PC-9 (cell line): ENCODE measurements at regions not wholly inside any gene's neighbourhood (a gene's known extent, or its start where the extent isn't known, plus 50 kb on each side); places are given as distances from the start of the nearest gene placed in this dataset.

Experiments
- BruUV-seq: library from RNA; stranded (reverse); fragments of 400-500 nt; replicated peaks from 2 replicates; lab custom pipeline; 2021; lab: Mats Ljungman, UMichigan
- CTCF ChIA-PET: fragments of 300-600 bp; sonication (Branson Sonifier 250); formaldehyde crosslinking; loops from one replicate; lab custom pipeline; 2022; ENCODE audit warnings: antibody characterized with exemption; lab: Charles Lee
- POLR2A ChIA-PET: fragments of 300-600 bp; sonication (Branson Sonifier 250); formaldehyde crosslinking; loops from one replicate; lab custom pipeline; 2022; ENCODE audit warnings: antibody characterized with exemption; ENCODE audit not compliant: unreplicated experiment; lab: Charles Lee
- DNase-seq, 2 experiments: peaks; one replicate each; pipeline versions ENCODE4 v3.0.0 to v3.0.0-alpha.2; 2015 to 2022; ENCODE audit warnings: mixed read lengths in 1 of 2
- H2AFZ ChIP-seq: fragments of 200-600 bp; sonication (generic); 2 replicates; pipeline ENCODE4 v1.8.1; 2017; ENCODE audit warnings: antibody characterized with exemption
- H3F3A ChIP-seq: fragments of 200-600 bp; sonication (generic); 2 replicates; pipeline ENCODE4 v1.8.1; 2017; ENCODE audit warnings: antibody characterized with exemption, mild to moderate bottlenecking, low read depth; ENCODE audit not compliant: insufficient read depth
- H3K27ac ChIP-seq: fragments of 200-600 bp; sonication (generic); 2 replicates; pipeline ENCODE4 v1.6.1; 2016; ENCODE audit warnings: mixed run types
- H3K27me3 ChIP-seq: fragments of 200-600 bp; sonication (generic); 2 replicates; pipeline ENCODE4 v1.6.1; 2016; ENCODE audit warnings: low read depth, mixed run types; ENCODE audit not compliant: insufficient read depth
- H3K36me3 ChIP-seq: fragments of 200-600 bp; sonication (generic); 2 replicates; pipeline ENCODE4 v1.6.1; 2016; ENCODE audit warnings: low read depth, mixed run types
- H3K4me1 ChIP-seq: fragments of 200-600 bp; sonication (generic); replicated peaks from 2 replicates; pipeline ENCODE4 v1.6.1; 2016; ENCODE audit warnings: mixed run types; ENCODE audit not compliant: insufficient read depth
- H3K4me2 ChIP-seq: fragments of 200-600 bp; sonication (generic); 2 replicates; pipeline ENCODE4 v1.6.1; 2017; ENCODE audit warnings: mixed run types
- H3K4me3 ChIP-seq: fragments of 200-600 bp; sonication (generic); 2 replicates; pipeline ENCODE4 v1.6.1; 2016; ENCODE audit warnings: mixed run types
- H3K79me2 ChIP-seq: fragments of 200-600 bp; sonication (generic); 2 replicates; pipeline ENCODE4 v1.6.1; 2017; ENCODE audit warnings: low read depth, mixed run types
- H3K9me2 ChIP-seq: fragments of 200-600 bp; sonication (generic); 2 replicates; pipeline ENCODE4 v1.8.1; 2017; ENCODE audit warnings: mild to moderate bottlenecking; ENCODE audit not compliant: insufficient read depth
- H3K9me3 ChIP-seq: fragments of 200-600 bp; sonication (generic); 2 replicates; pipeline ENCODE4 v1.8.1; 2016; ENCODE audit warnings: low read depth; ENCODE audit not compliant: insufficient read depth
- H4K20me1 ChIP-seq: fragments of 200-600 bp; sonication (generic); 2 replicates; pipeline ENCODE4 v1.8.1; 2017; ENCODE audit not compliant: insufficient read depth
- CTCF ChIP-seq: fragments of 200-600 bp; sonication (generic); conservative IDR thresholded peaks from 2 replicates; pipeline ENCODE4 v1.6.1; 2017; ENCODE audit warnings: mixed run types, antibody characterized with exemption, mild to moderate bottlenecking, moderate library complexity
- EZH2 ChIP-seq: fragments of 200-600 bp; sonication (generic); IDR thresholded peaks from 2 replicates; pipeline ENCODE4 v1.8.0; 2017; ENCODE audit warnings: antibody characterized with exemption, low read depth
- intact Hi-C: fragments of 100-400 bp; cut with micrococcal nuclease; formaldehyde crosslinking; loops from one replicate; pipeline ENCODE4 v1.10.0; 2022; ENCODE audit not compliant: unreplicated experiment

GRCh38 chr15:37581866-37582532 is 352.4 kb upstream of the TMCO5A start:
- no peaks in the 10 kb centered on the region for H4K20me1 ChIP-seq
- BruUV-seq = no TSS peak
- no peak for TF ChIP-seq EZH2
- no peak for TF ChIP-seq CTCF
- H3K4me2 ChIP-seq = no peak overlapping the region
- H2AFZ ChIP-seq = no peak overlapping the region
- ChIA-PET POLR2A (no interaction called here), CTCF (no interaction called here)
- no peaks in the 10 kb centered on the region for H3F3A ChIP-seq
- H3K27me3 ChIP-seq = no peaks in the 10 kb centered on the region
- H3K9me2 ChIP-seq = no peaks in the 10 kb centered on the region
- no peak overlapping the region for H3K27ac ChIP-seq
- no peaks in the 10 kb centered on the region for H3K9me3 ChIP-seq
- no peaks in the 10 kb centered on the region for H3K79me2 ChIP-seq
- no peak overlapping the region for H3K4me3 ChIP-seq
- DNase-seq = no peak
- intact Hi-C loops = no loop called here
- H3K4me1 ChIP-seq = no peaks in the 10 kb centered on the region
- H3K36me3 ChIP-seq = no peaks in the 10 kb centered on the region

GRCh38 chr15:37582852-37583251 is 351.6 kb upstream of the TMCO5A start:
- no TSS peak for BruUV-seq
- H3K79me2 ChIP-seq = no peaks in the 10 kb centered on the region
- H3K4me1 ChIP-seq = no peaks in the 10 kb centered on the region
- TF ChIP-seq CTCF = no peak
- no peak for TF ChIP-seq EZH2
- ChIA-PET CTCF (no interaction called here), POLR2A (no interaction called here)
- H3K4me3 ChIP-seq = no peak overlapping the region
- no peaks in the 10 kb centered on the region for H4K20me1 ChIP-seq
- H3K27me3 ChIP-seq = no peaks in the 10 kb centered on the region
- no peaks in the 10 kb centered on the region for H3F3A ChIP-seq
- H3K36me3 ChIP-seq = no peaks in the 10 kb centered on the region
- no peak for DNase-seq
- H3K9me3 ChIP-seq = no peaks in the 10 kb centered on the region
- no peak overlapping the region for H3K4me2 ChIP-seq
- H2AFZ ChIP-seq = no peak overlapping the region
- intact Hi-C loops = no loop called here
- no peak overlapping the region for H3K27ac ChIP-seq
- no peaks in the 10 kb centered on the region for H3K9me2 ChIP-seq

GRCh38 chr15:37586011-37586583 is 348.3 kb upstream of the TMCO5A start:
- intact Hi-C loops = no loop called here

More at GRCh38 chr15:37586011-37586583, 348.3 kb upstream of the TMCO5A start:
- Histone ChIP-seq H3K36me3 (no peaks in the 10 kb centered on the region), H2AFZ (no peak overlapping the region), H3K4me1 (no peaks in the 10 kb centered on the region), H4K20me1 (no peaks in the 10 kb centered on the region), H3F3A (no peaks in the 10 kb centered on the region), H3K27ac (no peak overlapping the region), H3K4me2 (no peak overlapping the region), H3K79me2 (no peaks in the 10 kb centered on the region), H3K9me3 (no peaks in the 10 kb centered on the region), H3K27me3 (no peaks in the 10 kb centered on the region), H3K4me3 (no peak overlapping the region), H3K9me2 (no peaks in the 10 kb centered on the region)
- DNase-seq = no peak
- BruUV-seq = no TSS peak
- CTCF ChIA-PET = no interaction called here
- POLR2A ChIA-PET = no interaction called here
- TF ChIP-seq EZH2 (no peak), CTCF (no peak)
